ENCODE measurements at regions not wholly inside any gene's neighbourhood (a gene's known extent, or its start where the extent isn't known, plus 50 kb on each side); places are given as distances from the start of the nearest gene placed in this dataset.

DNA sequence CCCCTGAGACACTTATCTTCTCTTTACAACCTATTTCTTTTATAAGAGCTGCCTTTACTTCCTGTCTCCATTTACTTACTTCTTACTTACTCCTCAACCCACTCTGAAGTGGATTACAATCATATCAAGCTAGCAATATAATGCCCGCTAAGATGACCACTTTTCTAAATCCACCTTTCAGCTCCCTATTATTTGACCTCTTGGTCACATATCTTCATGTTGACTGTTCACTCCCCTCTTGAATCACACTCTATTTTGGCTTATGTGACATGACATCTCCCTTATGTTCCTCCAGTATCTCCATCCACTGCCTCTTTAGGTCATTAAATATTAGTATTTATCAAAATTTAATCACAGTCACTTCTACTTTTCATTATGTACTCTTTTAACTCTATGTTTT lies 255.3 kb upstream of the TRPC7 start:
- TF ChIP-seq, protein P1, sequence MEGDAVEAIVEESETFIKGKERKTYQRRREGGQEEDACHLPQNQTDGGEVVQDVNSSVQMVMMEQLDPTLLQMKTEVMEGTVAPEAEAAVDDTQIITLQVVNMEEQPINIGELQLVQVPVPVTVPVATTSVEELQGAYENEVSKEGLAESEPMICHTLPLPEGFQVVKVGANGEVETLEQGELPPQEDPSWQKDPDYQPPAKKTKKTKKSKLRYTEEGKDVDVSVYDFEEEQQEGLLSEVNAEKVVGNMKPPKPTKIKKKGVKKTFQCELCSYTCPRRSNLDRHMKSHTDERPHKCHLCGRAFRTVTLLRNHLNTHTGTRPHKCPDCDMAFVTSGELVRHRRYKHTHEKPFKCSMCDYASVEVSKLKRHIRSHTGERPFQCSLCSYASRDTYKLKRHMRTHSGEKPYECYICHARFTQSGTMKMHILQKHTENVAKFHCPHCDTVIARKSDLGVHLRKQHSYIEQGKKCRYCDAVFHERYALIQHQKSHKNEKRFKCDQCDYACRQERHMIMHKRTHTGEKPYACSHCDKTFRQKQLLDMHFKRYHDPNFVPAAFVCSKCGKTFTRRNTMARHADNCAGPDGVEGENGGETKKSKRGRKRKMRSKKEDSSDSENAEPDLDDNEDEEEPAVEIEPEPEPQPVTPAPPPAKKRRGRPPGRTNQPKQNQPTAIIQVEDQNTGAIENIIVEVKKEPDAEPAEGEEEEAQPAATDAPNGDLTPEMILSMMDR (IDR thresholded peaks at IDR 0.05), result no peak
- TF ChIP-seq EZH2 (IDR thresholded peaks at IDR 0.05; ENCODE audit: borderline replicate concordance, insufficient read depth, low read depth, low read length, poor library complexity, severe bottlenecking), result no peak
